H1 (cell line): ENCODE measurements at regions not wholly inside any gene's neighbourhood (a gene's known extent, or its start where the extent isn't known, plus 50 kb on each side); places are given as distances from the start of the nearest gene placed in this dataset.

ENCODE experiments used
- CTCF ChIA-PET: fragments of 300-600 bp; sonication (Branson Sonifier 250); formaldehyde crosslinking; loops from one replicate; lab custom pipeline; 2021; ENCODE audit not compliant: partially characterized antibody; lab: Charles Lee
- POLR2A ChIA-PET: fragments of 300-600 bp; sonication (Branson Sonifier 250); formaldehyde crosslinking; loops from one replicate; lab custom pipeline; 2021; ENCODE audit warnings: inconsistent platforms; ENCODE audit not compliant: partially characterized antibody; lab: Charles Lee
- DNase-seq, 2 experiments: peaks; one replicate each; pipeline versions ENCODE4 v3.0.0 to v3.0.0-alpha.2; 2010 to 2022; ENCODE audit warnings: low spot score in 2 of 2, low read depth in 1 of 2, mixed read lengths in 1 of 2
- FAIRE-seq: peaks from 2 replicates; lab custom pipeline; 2011; peaks lifted over from hg19 to GRCh38; lab: Jason Lieb, UNC
- H2AFZ ChIP-seq: 2 replicates; pipeline ENCODE4 v1.8.1; 2012; ENCODE audit warnings: low read length, inconsistent platforms
- H2AK5ac ChIP-seq: 2 replicates; pipeline ENCODE4 v1.6.1; 2013; ENCODE audit warnings: low read depth, low read length
- H2BK120ac ChIP-seq: replicated peaks from 2 replicates; pipeline ENCODE3; 2013; ENCODE audit warnings: low read depth, low read length, inconsistent platforms
- H2BK12ac ChIP-seq: 2 replicates; pipeline ENCODE4 v1.6.1; 2013; ENCODE audit warnings: low read depth, low read length
- H2BK15ac ChIP-seq: 2 replicates; pipeline ENCODE4 v1.6.1; 2013; ENCODE audit warnings: low read length
- H2BK20ac ChIP-seq: 2 replicates; pipeline ENCODE4 v1.6.1; 2013; ENCODE audit warnings: low read length
- H2BK5ac ChIP-seq: 2 replicates; pipeline ENCODE4 v1.6.1; 2013; ENCODE audit warnings: low read depth, low read length
- H3K14ac ChIP-seq: 2 replicates; pipeline ENCODE4 v1.6.1; 2013; ENCODE audit warnings: inconsistent platforms; ENCODE audit not compliant: insufficient read length
- H3K18ac ChIP-seq: 2 replicates; pipeline ENCODE4 v1.6.1; 2013; ENCODE audit warnings: low read length; ENCODE audit errors: extremely low read depth
- H3K23ac ChIP-seq: 2 replicates; pipeline ENCODE4 v1.6.1; 2013; ENCODE audit warnings: inconsistent platforms; ENCODE audit not compliant: insufficient read length
- H3K23me2 ChIP-seq: 2 replicates; pipeline ENCODE4 v1.6.1; 2013; ENCODE audit warnings: low read depth, low read length
- H3K27ac ChIP-seq: 2 replicates; pipeline ENCODE4 v1.6.1; 2011; ENCODE audit warnings: low read depth, low read length, inconsistent platforms
- H3K27me3 ChIP-seq, 4 experiments: replicated peaks in 1 of 4; 1 replicate in 1 of 4; 2 replicates in 3 of 4; pipeline versions ENCODE4 v1.6.1 to v1.8.1; 2011 to 2013; ENCODE audit warnings: low read length in 3 of 4, mild to moderate bottlenecking in 3 of 4, inconsistent platforms in 2 of 4, mixed read lengths in 2 of 4, moderate library complexity in 1 of 4; ENCODE audit not compliant: control insufficient read depth in 3 of 4, insufficient read depth in 3 of 4; ENCODE audit errors: extremely low read depth in 1 of 4
- H3K36me3 ChIP-seq, 4 experiments: 2 replicates each; pipeline versions ENCODE4 v1.6.1 to v1.8.1; 2011 to 2013; ENCODE audit warnings: mild to moderate bottlenecking in 4 of 4, low read length in 3 of 4, moderate library complexity in 2 of 4, control low read depth in 1 of 4, inconsistent platforms in 1 of 4; ENCODE audit not compliant: insufficient read depth in 4 of 4, control insufficient read depth in 2 of 4
- H3K4ac ChIP-seq: replicated peaks from 2 replicates; pipeline ENCODE3; 2013; ENCODE audit warnings: low read length, low read depth, mixed read lengths, inconsistent platforms; ENCODE audit not compliant: insufficient read length
- H3K4me1 ChIP-seq, 4 experiments: replicated peaks in 1 of 4; 1 replicate in 1 of 4; 2 replicates in 3 of 4; pipeline versions ENCODE4 v1.6.1 to v1.8.1; 2011 to 2013; ENCODE audit warnings: low read length in 3 of 4, inconsistent platforms in 2 of 4, mixed read lengths in 1 of 4; ENCODE audit not compliant: insufficient read depth in 4 of 4, control insufficient read depth in 3 of 4
- H3K4me2 ChIP-seq, 2 experiments: 2 replicates each; pipeline versions ENCODE4 v1.6.1 to v1.8.1; 2011 to 2013; ENCODE audit warnings: low read depth in 2 of 2, low read length in 2 of 2, control low read depth in 1 of 2, inconsistent platforms in 1 of 2, mild to moderate bottlenecking in 1 of 2; ENCODE audit not compliant: insufficient read depth in 1 of 2
- H3K4me3 ChIP-seq, 4 experiments: fragments of 200-600, 300-600 bp in 1 of 4; sonication (generic), shearing (Covaris generic), sonication (Bioruptor Twin) in 1 of 4; 2 replicates each; pipeline versions ENCODE4 v1.5.1 to v1.8.1; 2011 to 2016; ENCODE audit warnings: low read length in 4 of 4, low read depth in 3 of 4, control low read depth in 2 of 4, inconsistent platforms in 2 of 4, mild to moderate bottlenecking in 2 of 4, mixed read lengths in 1 of 4, moderate library complexity in 1 of 4; ENCODE audit not compliant: insufficient read depth in 2 of 4; ENCODE audit errors: extremely low read depth in 1 of 4
- H3K56ac ChIP-seq: replicated peaks from 2 replicates; pipeline ENCODE3; 2013; ENCODE audit warnings: low read depth, mild to moderate bottlenecking, mixed read lengths, low read length, inconsistent platforms; ENCODE audit not compliant: insufficient read length
- H3K79me1 ChIP-seq: 2 replicates; pipeline ENCODE4 v1.6.1; 2013; ENCODE audit warnings: low read depth, low read length, control low read depth
- H3K79me2 ChIP-seq, 2 experiments: 2 replicates each; pipeline versions ENCODE4 v1.6.1 to v1.8.1; 2012 to 2013; ENCODE audit warnings: low read length in 2 of 2, mild to moderate bottlenecking in 2 of 2, inconsistent platforms in 1 of 2; ENCODE audit not compliant: insufficient read depth in 2 of 2, control insufficient read depth in 1 of 2
- H3K9ac ChIP-seq, 4 experiments: replicated peaks in 1 of 4; 1 replicate in 1 of 4; 2 replicates in 3 of 4; pipeline versions ENCODE4 v1.6.1 to v1.8.1; 2011 to 2013; ENCODE audit warnings: low read depth in 3 of 4, low read length in 3 of 4, control low read depth in 2 of 4, mild to moderate bottlenecking in 2 of 4, moderate library complexity in 2 of 4, inconsistent platforms in 1 of 4; ENCODE audit errors: extremely low read depth in 1 of 4
- H3K9me3 ChIP-seq, 2 experiments: 2 replicates each; pipeline versions ENCODE4 v1.6.1 to v1.8.1; 2012 to 2013; ENCODE audit warnings: mild to moderate bottlenecking in 2 of 2, moderate library complexity in 2 of 2, control low read depth in 1 of 2, inconsistent platforms in 1 of 2, low read depth in 1 of 2, low read length in 1 of 2, mixed read lengths in 1 of 2; ENCODE audit not compliant: insufficient read depth in 2 of 2
- H4K20me1 ChIP-seq, 2 experiments: replicated peaks in 1 of 2; 2 replicates each; pipeline versions ENCODE3 to v1.8.1; 2011 to 2013; ENCODE audit warnings: inconsistent platforms in 2 of 2, low read length in 2 of 2, mild to moderate bottlenecking in 1 of 2; ENCODE audit not compliant: insufficient read depth in 2 of 2, control insufficient read depth in 1 of 2
- H4K5ac ChIP-seq: 2 replicates; pipeline ENCODE4 v1.6.1; 2013; ENCODE audit warnings: low read length, low read depth, mixed read lengths, inconsistent platforms; ENCODE audit not compliant: insufficient read length
- H4K8ac ChIP-seq: 2 replicates; pipeline ENCODE4 v1.8.0; 2013; ENCODE audit warnings: mild to moderate bottlenecking, moderate library complexity, low read length, inconsistent platforms; ENCODE audit not compliant: insufficient read depth; ENCODE audit errors: extremely low read depth
- H4K91ac ChIP-seq: replicated peaks from 2 replicates; pipeline ENCODE3; 2013; ENCODE audit warnings: low read length, mixed read lengths, inconsistent platforms; ENCODE audit not compliant: insufficient read length
- BCL11A ChIP-seq, 2 experiments: IDR thresholded peaks; one replicate each; pipeline ENCODE4 v1.6.1; 2011; ENCODE audit warnings: low read depth in 2 of 2, low read length in 2 of 2, mild to moderate bottlenecking in 2 of 2
- WGBS, 2 experiments: shearing (Covaris generic) in 1 of 2; methylation state at CpG; one replicate each; pipeline versions ENCODE4 v1.1.6 to v1.1.7; 2013 to 2015; ENCODE audit warnings: low lambda C conversion rate in 2 of 2, mixed read lengths in 2 of 2, inconsistent platforms in 1 of 2, low coverage in 1 of 2, missing lambda C conversion rate in 1 of 2; ENCODE audit not compliant: insufficient replicate concordance in 2 of 2, insufficient coverage in 1 of 2, insufficient read length in 1 of 2; ENCODE audit errors: extremely low coverage in 1 of 2, missing lambda C conversion rate in 1 of 2; 5-methylcytosine and 5-hydroxymethylcytosine counted together

- ChIA-PET CTCF (no interaction called here), POLR2A (no interaction called here)
- H2BK20ac ChIP-seq: no peak overlapping the region
- WGBS, 2 experiments: 100% methylated on average over 1 of the region's 1 CpG; no CpG with 5 or more reads in 1 of the 2 experiments
- H2BK12ac ChIP-seq: no peak overlapping the region
- no peaks in the 10 kb centered on the region for H3K27me3 ChIP-seq
- H3K79me2 ChIP-seq: no peaks in the 10 kb centered on the region
- H2AK5ac ChIP-seq: no peak overlapping the region
- H4K20me1 ChIP-seq: no peaks in the 10 kb centered on the region
- H3K79me1 ChIP-seq: no peaks in the 10 kb centered on the region
- no peaks in the 10 kb centered on the region for H3K4me1 ChIP-seq
- no peaks in the 10 kb centered on the region for H3K9me3 ChIP-seq
- H4K91ac ChIP-seq: no peak overlapping the region
- no peak overlapping the region for H3K56ac ChIP-seq
- no peaks in the 10 kb centered on the region for H3K36me3 ChIP-seq
- H4K5ac ChIP-seq: no peak overlapping the region
- DNase-seq (no peak), FAIRE-seq (no peak)
- no peak overlapping the region for H3K27ac ChIP-seq
- no peak overlapping the region for H4K8ac ChIP-seq
- no peak overlapping the region for H3K14ac ChIP-seq
- H3K4me2 ChIP-seq: no peak overlapping the region
- no peak overlapping the region for H3K4me3 ChIP-seq
- no peak overlapping the region for H3K23ac ChIP-seq
- H2BK5ac ChIP-seq: no peak overlapping the region
- H2BK120ac ChIP-seq: no peak overlapping the region
- H3K9ac ChIP-seq: no peak overlapping the region
- H2BK15ac ChIP-seq: no peak overlapping the region
- no peak overlapping the region for H3K18ac ChIP-seq
- H2AFZ ChIP-seq: no peak overlapping the region
- no peak for TF ChIP-seq BCL11A (IDR thresholded peaks at IDR 0.05; ENCODE audit: low read depth in 2 of 2, low read length in 2 of 2)
- no peaks in the 10 kb centered on the region for H3K23me2 ChIP-seq
- no peak overlapping the region for H3K4ac ChIP-seq
Measured at GRCh38 chr4:178781779-178782178, 1339.5 kb upstream of the AGA start.
